ENCODE measurements at regions not wholly inside any gene's neighbourhood (a gene's known extent, or its start where the extent isn't known, plus 50 kb on each side); places are given as distances from the start of the nearest gene placed in this dataset.

- H3K4me3 ChIP-seq, result no peak overlapping the region
- WGBS, 2 donors, result 91 to 94% methylated on average over 6 of the region's 6 CpGs
- peaks cover 0 to 14% (median 11%) of the 10 kb centered on the region in 9 donors for H3K4me1 ChIP-seq
- H3K9me3 ChIP-seq, result no peaks in the 10 kb centered on the region
- no peak overlapping the region for H3K27ac ChIP-seq
- ATAC-seq (no peak), DNase-seq (no peak)
- no peak for TF ChIP-seq CTCF (IDR thresholded peaks at IDR 0.05)
- H3K27me3 ChIP-seq, result no peaks in the 10 kb centered on the region
- no peaks in the 10 kb centered on the region for H3K36me3 ChIP-seq
- intact Hi-C loops (cut with DNase I), result no loop called here
Observed at GRCh38 chr7:50834679-50835078, 52.0 kb upstream of the GRB10 start.

GRCh38 chr7:50834031-50834535 is 51.4 kb upstream of the GRB10 start:
- no peaks in the 10 kb centered on the region for H3K9me3 ChIP-seq
- intact Hi-C loops (cut with DNase I), result no loop called here
- no peak overlapping the region for H3K4me3 ChIP-seq
- DNase-seq (no peak), ATAC-seq (no peak)
- H3K4me1 ChIP-seq, result peaks cover 0 to 8% (median 7%) of the 10 kb centered on the region in 9 donors
- H3K27ac ChIP-seq, result no peak overlapping the region
- no peaks in the 10 kb centered on the region for H3K36me3 ChIP-seq
- WGBS, 2 donors, result 48 to 56% methylated on average over 1 of the region's 1 CpG
- TF ChIP-seq CTCF (IDR thresholded peaks at IDR 0.05), result no peak
- no peaks in the 10 kb centered on the region for H3K27me3 ChIP-seq

GRCh38 chr7:50832744-50833143 is 50.0 kb upstream of the GRB10 start:
- WGBS, 2 donors, result 84 to 86% methylated on average over 3 of the region's 3 CpGs
- no peaks in the 10 kb centered on the region for H3K27me3 ChIP-seq
- H3K4me3 ChIP-seq, result no peak overlapping the region
- no peak for ATAC-seq
- H3K36me3 ChIP-seq, result no peaks in the 10 kb centered on the region
- no peak for DNase-seq
- no peaks in the 10 kb centered on the region for H3K9me3 ChIP-seq
- H3K27ac ChIP-seq, result no peak overlapping the region
- intact Hi-C loops (cut with DNase I), result no loop called here
- no peaks in the 10 kb centered on the region for H3K4me1 ChIP-seq
- TF ChIP-seq CTCF (IDR thresholded peaks at IDR 0.05), result no peak

Measured in heart right ventricle (tissue), 16 donors.